GM19035 (cell line): ENCODE measurements at regions not wholly inside any gene's neighbourhood (a gene's known extent, or its start where the extent isn't known, plus 50 kb on each side); places are given as distances from the start of the nearest gene placed in this dataset.

Source experiments
- ATAC-seq: cut with Tn5 transposase; IDR thresholded peaks from one replicate; pipeline ENCODE4 v1.9.1; 2021; ENCODE audit not compliant: unreplicated experiment

DNA sequence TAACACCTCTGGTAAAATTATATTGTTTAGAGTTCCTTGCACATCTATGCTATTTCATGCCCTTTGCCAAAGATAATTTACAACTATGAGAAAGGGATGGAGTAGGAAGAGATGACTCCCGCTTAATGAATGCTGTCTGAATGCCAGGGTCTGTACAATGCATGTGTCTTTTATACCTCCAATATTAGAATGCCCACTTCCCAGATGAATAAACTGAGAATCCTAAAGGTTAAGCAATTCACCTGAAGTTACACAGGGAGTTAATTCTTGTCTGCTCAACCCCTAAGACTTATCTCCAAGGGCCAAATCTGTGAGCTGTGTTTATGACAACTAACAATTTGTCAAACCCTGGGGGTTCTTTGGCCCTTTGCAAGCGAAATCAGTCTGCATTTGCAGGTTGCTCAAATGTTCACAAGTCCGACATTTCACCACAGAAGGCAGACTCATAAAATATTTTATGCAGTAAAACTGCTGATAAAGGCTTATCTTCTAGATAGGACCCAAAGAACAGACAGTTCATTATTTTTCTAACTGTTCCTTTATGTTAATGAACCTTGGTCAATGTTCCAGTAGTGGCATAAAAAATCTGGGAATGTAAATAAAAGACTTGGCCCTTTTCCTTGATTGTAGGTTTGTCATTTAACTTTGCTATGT, 50.2 kb upstream of the ATP1A1 start:
- no peak for ATAC-seq
